NCI-H345 (cell line): ENCODE measurements at regions not wholly inside any gene's neighbourhood (a gene's known extent, or its start where the extent isn't known, plus 50 kb on each side); places are given as distances from the start of the nearest gene placed in this dataset.
"Not testable (repeated sequence)": the region's sequence is repeated elsewhere in the genome, so short reads cannot be mapped to it uniquely, and the experiment has no call there.

Experiments
- DNase-seq: peaks from one replicate; lab custom pipeline; 2025; lab: John Stamatoyannopoulos, UW

- DNase-seq, result not testable (repeated sequence)
Measured at GRCh38 chr1:95297906-95298305, 63.9 kb downstream of the RWDD3 start.

- no peak for DNase-seq
Measured at GRCh38 chr1:95301091-95301490, 67.1 kb downstream of the RWDD3 start.

- no peak for DNase-seq
Measured at GRCh38 chr1:95301614-95302013, 67.6 kb downstream of the RWDD3 start.

- no peak for DNase-seq
Measured at GRCh38 chr1:95304803-95305202, 70.8 kb downstream of the RWDD3 start.

- DNase-seq, result no peak
Measured at GRCh38 chr1:95308276-95309030, 74.4 kb downstream of the RWDD3 start.

GRCh38 chr1:95309031-95309471, 75.0 kb downstream of the RWDD3 start:
- DNase-seq, result peak; percentile 67

GRCh38 chr1:95311014-95311413, 77.0 kb downstream of the RWDD3 start:
- no peak for DNase-seq

GRCh38 chr1:95311762-95312161, 77.8 kb downstream of the RWDD3 start:
- no peak for DNase-seq

- DNase-seq, result no peak
Measured at GRCh38 chr1:95312181-95312580, 78.2 kb downstream of the RWDD3 start.

GRCh38 chr1:95313527-95313926, 79.5 kb downstream of the RWDD3 start:
- DNase-seq, result no peak

- no peak for DNase-seq
Measured at GRCh38 chr1:95321531-95321930, 87.5 kb downstream of the RWDD3 start.

GRCh38 chr1:95323123-95323522, 89.1 kb downstream of the RWDD3 start:
- DNase-seq, result no peak

GRCh38 chr1:95325349-95325748, 91.3 kb downstream of the RWDD3 start:
- DNase-seq, result no peak

- DNase-seq, result no peak
Measured at GRCh38 chr1:95326023-95326422, 92.0 kb downstream of the RWDD3 start.

- no peak for DNase-seq
Measured at GRCh38 chr1:95332754-95333153, 98.7 kb downstream of the RWDD3 start.

- DNase-seq, result no peak
Measured at GRCh38 chr1:95339377-95339776, 105.4 kb downstream of the RWDD3 start.

- DNase-seq, result no peak
Measured at GRCh38 chr1:95340061-95340460, 106.1 kb downstream of the RWDD3 start.

- peak; percentile 99 for DNase-seq
Measured at GRCh38 chr1:95352767-95353166, 118.8 kb downstream of the RWDD3 start.

GRCh38 chr1:95353194-95353593, 119.2 kb downstream of the RWDD3 start:
- DNase-seq, result no peak

GRCh38 chr1:95364546-95364945, 130.5 kb downstream of the RWDD3 start:
- no peak for DNase-seq

GRCh38 chr1:95366498-95366897, 132.5 kb downstream of the RWDD3 start:
- DNase-seq, result no peak

- no peak for DNase-seq
Measured at GRCh38 chr1:95368178-95368577, 134.2 kb downstream of the RWDD3 start.

GRCh38 chr1:95369985-95370690, 136.1 kb downstream of the RWDD3 start:
- no peak for DNase-seq
